Activated CD8-positive, alpha-beta memory T cell treated with anti-CD3 and anti-CD28 coated beads, Interleukin-2, amount 50 U/mL, for 1 hour (primary cell): ENCODE measurements at regions not wholly inside any gene's neighbourhood (a gene's known extent, or its start where the extent isn't known, plus 50 kb on each side); places are given as distances from the start of the nearest gene placed in this dataset.
A peak's percentile ranks its signal among the peaks of the same experiment; 100 is the strongest.

Experiments
- DNase-seq: peaks from one replicate; pipeline ENCODE4 v3.0.0-alpha.2; 2020; ENCODE audit errors: extremely low read depth

- DNase-seq, result no peak
Observed at GRCh38 chr7:25552998-25553397, 324.7 kb upstream of the NPVF start.

- DNase-seq, result no peak
Observed at GRCh38 chr7:25553580-25554291, 325.4 kb upstream of the NPVF start.

- DNase-seq, result no peak
Observed at GRCh38 chr7:25557379-25557917, 329.2 kb upstream of the NPVF start.

- no peak for DNase-seq
Observed at GRCh38 chr7:25557930-25558329, 329.6 kb upstream of the NPVF start.

GRCh38 chr7:25558605-25559004 lies 330.3 kb upstream of the NPVF start:
- DNase-seq, result no peak

- DNase-seq, result no peak
Observed at GRCh38 chr7:25559581-25560367, 331.5 kb upstream of the NPVF start.

GRCh38 chr7:25562673-25563182 lies 334.4 kb upstream of the NPVF start:
- DNase-seq, result no peak

- DNase-seq, result no peak
Observed at GRCh38 chr7:25565002-25565401, 336.7 kb upstream of the NPVF start.

GRCh38 chr7:25565949-25566348 lies 337.7 kb upstream of the NPVF start:
- DNase-seq, result peak; percentile 19

- DNase-seq, result no peak
Observed at GRCh38 chr7:25567430-25567829, 339.1 kb upstream of the NPVF start.

- no peak for DNase-seq
Observed at GRCh38 chr7:25569765-25570164, 341.5 kb upstream of the NPVF start.

GRCh38 chr7:25572423-25572822 lies 344.1 kb upstream of the NPVF start:
- no peak for DNase-seq

GRCh38 chr7:25574828-25575227 lies 346.5 kb upstream of the NPVF start:
- DNase-seq, result no peak

- DNase-seq, result no peak
Observed at GRCh38 chr7:25575634-25576033, 347.3 kb upstream of the NPVF start.

GRCh38 chr7:25578991-25579777 lies 350.9 kb upstream of the NPVF start:
- no peak for DNase-seq

GRCh38 chr7:25579778-25580075 lies 351.4 kb upstream of the NPVF start:
- no peak for DNase-seq

GRCh38 chr7:25580141-25580540 lies 351.9 kb upstream of the NPVF start:
- no peak for DNase-seq

GRCh38 chr7:25583621-25584020 lies 355.3 kb upstream of the NPVF start:
- no peak for DNase-seq

GRCh38 chr7:25584112-25584938 lies 356.0 kb upstream of the NPVF start:
- DNase-seq, result no peak

- DNase-seq, result no peak
Observed at GRCh38 chr7:25586513-25586912, 358.2 kb upstream of the NPVF start.

GRCh38 chr7:25594122-25594521 lies 365.8 kb upstream of the NPVF start:
- DNase-seq, result no peak
